GM19238 (cell line): ENCODE measurements at regions not wholly inside any gene's neighbourhood (a gene's known extent, or its start where the extent isn't known, plus 50 kb on each side); places are given as distances from the start of the nearest gene placed in this dataset.

Experiments used
- DNase-seq: peaks from one replicate; pipeline ENCODE4 v3.0.0; 2011; ENCODE audit warnings: low spot score; ENCODE audit not compliant: insufficient read length

GRCh38 chr11:70863993-70864392, 388.4 kb downstream of the SHANK2 start:
- no peak for DNase-seq

GRCh38 chr11:70865356-70865755, 387.0 kb downstream of the SHANK2 start:
- DNase-seq, result no peak

DNA sequence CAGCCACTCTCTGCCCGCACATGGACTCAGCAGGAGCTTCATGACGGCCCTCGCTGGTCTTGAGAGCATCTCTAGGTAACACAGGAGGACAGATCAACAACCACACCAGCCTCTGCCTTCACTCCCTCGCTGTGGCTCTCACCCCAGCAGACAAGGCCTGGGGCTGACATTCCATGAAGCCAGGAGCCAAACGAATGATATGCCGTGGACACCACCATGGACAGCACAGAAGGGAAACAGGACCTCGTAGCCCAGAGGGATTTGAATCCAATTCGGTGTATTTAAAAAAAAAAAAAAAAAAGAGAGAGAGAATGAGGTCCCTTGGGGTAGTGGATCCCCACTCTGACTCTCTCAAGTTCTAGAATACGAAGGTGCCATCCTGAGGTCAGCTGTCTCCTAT, 385.5 kb downstream of the SHANK2 start:
- DNase-seq, result no peak

DNA sequence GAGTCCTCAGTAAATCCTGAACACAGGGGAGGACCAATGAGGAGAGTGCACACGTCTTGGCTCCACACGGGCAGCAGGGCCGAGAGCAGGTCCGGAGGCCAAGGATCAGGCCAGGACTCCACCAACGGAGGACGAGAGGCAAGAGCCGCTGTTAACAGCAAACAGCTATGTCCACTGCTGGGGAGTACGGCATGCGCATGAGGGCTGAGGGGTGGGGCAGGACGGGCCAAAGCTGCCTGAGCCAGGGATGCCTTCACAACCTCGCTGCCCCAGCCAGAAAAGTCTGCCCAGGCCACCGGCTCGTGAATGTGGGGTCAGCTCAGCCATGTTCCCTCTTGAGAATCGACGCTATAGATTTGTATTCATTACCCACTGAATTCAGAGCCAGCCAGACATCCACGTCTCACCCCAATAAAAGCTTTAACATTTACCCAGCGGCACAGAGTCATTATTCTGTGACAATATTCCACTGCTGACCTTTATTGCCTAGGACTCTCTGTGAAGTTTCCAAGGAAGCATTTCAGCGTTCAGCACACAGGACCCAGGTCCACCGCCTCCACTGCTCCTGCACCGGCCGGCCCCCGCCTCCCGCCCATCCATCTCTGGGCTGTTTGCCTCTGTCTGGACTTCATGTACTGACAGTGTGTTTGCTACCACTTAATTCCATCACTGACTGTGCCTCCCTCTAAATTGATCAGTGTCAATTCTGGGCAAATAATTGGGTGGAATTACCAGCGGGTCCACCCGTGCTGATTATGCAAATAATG, 384.9 kb downstream of the SHANK2 start:
- no peak for DNase-seq

GRCh38 chr11:70868341-70868885, 384.0 kb downstream of the SHANK2 start:
- no peak for DNase-seq

DNA sequence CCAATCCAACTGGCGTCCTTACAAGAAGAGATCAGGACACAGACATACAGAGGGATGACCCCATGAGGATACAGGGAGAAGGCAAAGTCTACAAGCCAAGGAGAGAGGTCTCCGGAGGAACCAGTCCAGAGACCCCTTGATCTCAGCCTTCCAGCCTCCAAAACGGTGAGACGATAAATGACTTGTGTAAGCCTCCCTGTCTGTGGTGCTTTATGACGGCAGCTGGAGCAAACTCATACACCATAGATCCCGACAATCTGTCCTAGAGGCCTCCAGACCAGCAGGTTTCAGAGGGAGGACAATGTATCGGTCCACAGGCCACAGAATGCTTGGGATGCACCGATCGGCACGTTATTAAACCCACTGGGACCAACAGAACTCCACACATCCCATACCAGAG, 383.3 kb downstream of the SHANK2 start:
- DNase-seq, result no peak

GRCh38 chr11:70871881-70872280, 380.5 kb downstream of the SHANK2 start:
- no peak for DNase-seq

GRCh38 chr11:70872299-70872698, 380.1 kb downstream of the SHANK2 start:
- DNase-seq, result no peak

DNA sequence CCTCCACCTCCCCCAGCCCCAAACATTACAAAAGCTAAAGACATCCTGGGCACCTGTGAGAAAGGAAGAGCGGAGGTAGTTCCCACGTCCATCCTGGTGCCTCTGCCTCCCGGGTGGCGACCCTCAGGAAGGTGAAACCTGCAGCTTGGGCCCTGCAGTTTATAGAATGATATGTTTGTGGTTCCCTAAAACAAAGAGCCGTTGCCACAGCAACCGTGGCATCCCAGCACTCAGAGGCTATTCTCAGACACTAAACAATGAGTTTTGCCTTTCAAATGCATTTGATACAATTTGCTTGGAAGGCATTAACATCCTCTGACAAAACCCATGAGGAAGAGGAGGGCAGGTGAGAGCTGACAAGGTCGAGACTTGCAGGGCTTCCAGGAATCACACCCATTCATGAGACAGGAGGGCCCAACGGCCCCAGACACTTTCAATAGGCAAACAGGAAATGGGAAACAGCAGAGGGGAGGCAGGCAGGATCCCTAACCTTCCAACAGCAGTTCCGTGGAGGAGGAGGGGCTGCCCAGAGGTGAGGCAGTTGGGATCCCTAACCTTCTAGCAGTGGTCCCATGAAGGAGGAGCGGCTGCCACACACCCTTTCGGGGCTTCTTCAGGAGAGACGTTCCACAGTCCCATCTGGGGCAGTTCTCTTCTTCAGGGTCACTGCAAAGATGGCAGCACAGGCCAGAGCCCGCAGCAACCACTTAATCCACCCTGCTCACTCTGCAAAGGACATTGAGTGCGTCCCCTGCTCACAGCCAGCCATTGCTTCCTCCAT, 379.2 kb downstream of the SHANK2 start:
- no peak for DNase-seq

GRCh38 chr11:70873736-70874412, 378.5 kb downstream of the SHANK2 start:
- DNase-seq, result no peak

- DNase-seq, result no peak
Measured at GRCh38 chr11:70876685-70877084, 375.7 kb downstream of the SHANK2 start.

DNA sequence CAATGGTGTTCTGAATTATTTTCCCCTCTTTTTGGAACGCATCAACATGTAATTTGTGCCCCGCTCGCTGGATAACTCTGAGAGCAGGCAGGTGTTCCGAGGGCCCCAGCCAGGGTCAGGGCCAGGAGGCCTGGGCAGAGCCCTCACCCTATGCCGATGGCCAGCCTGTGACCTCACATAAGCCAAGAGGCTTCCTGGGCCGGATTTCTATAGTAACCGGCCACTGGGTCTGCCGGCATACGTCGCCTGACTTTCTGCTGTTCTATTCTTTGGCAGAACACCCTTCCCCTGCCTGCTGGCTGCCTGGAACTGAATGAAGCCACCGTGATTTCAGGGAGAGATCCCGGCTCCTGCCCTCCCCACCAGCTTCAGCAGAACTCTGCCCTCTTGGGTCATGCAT, 375.2 kb downstream of the SHANK2 start:
- no peak for DNase-seq

DNA sequence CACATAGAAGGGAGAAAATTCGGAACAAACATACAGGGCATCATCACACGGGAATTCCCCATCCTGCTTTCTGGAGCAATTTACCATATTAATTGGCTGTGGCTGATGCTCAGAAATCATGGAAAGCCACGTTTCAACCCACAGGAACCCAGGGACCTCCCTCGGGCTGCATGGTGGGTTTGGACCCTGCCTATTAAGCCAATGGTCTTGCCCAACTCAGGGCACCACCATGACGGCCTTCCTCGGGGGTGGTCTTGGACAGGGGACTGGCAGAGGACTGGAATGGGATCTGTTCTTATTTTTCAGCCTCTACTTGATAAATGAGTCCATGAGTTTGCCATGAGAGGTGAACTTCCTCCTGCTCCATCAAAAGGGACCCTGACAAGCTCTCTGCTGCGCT, 374.0 kb downstream of the SHANK2 start:
- DNase-seq, result no peak

DNA sequence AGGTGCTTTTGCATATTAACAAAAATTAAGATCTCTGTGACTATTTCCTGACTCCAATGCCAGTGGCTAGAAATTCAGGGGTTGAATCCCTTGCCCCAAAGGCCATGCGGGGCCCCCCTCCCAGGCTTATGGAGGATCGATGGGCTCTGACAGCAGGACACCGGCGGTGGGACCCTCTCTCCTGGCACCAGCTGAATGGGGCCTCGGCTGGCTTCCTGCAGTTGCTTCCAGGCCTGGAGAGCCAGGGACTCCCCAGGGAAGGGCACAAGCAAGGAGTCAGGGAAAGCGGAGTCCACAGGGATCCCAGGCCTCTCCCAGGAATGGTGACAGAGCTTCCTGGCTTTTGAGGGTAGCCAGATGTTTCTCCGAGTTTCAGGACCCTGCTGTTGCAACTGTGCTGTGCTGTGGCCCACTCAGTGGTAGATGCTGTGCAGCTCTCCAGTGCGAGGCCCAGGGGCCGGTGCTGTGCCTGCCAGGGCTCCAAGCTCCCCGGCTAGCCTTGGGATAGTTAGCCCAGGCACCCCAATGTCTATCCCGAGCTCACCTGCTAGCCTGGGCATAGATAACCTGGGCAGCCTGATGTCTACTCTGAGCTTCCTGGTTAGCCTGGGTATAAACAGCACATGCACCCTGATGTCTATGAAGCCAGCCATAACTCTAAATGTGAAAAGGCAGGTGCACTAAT, 372.6 kb downstream of the SHANK2 start:
- DNase-seq, result no peak

GRCh38 chr11:70880416-70880815, 372.0 kb downstream of the SHANK2 start:
- DNase-seq, result no peak

- no peak for DNase-seq
Measured at GRCh38 chr11:70881948-70882715, 370.2 kb downstream of the SHANK2 start.

DNA sequence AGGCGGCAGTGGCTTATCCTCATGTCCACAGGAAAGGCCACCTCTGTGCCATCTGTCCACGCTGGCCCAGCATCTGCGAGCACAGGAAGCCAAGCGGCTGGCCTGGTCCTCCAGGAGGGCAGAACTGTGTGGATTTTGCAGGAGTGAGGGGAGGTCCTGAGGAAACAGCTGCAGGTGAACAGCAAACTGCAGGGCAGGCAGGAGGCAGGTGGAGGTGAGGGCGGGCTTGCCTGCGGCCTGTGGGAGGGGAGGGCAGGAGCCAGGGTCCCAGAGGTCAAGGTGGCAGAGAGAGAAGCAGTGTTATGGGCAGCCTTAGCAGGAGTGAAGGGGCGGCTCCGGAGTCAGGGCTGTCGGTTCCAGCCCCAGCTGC, 369.7 kb downstream of the SHANK2 start:
- DNase-seq, result no peak

DNA sequence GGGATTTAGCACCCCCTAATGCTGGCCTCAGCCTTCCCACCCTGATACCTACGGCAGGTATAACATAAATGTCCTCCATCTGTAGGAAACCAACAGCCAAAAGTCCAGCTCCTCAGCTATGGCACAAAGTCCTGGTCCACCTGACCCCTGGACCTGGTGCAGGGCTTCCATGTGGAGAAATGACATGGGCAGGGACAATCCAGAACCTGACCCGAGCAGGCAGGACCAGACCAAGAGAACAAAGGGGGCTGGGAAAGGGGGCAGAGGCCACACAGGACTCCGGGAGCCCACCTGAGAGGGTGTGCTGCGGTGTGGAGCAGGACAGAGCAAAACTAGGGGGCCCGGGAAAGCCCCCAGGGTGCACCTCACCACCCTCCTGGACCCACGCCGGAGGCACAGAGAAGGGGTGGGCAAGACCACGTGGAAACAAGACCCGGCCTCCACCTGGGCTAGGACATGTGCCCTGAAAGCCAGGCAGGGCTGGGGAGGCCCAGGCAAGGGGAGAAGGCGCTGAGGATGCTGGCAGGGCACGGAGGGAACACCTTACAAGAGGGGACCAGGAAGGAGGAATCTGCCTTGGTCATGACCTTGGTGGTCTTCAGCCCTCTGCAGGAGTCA, 368.9 kb downstream of the SHANK2 start:
- no peak for DNase-seq

DNA sequence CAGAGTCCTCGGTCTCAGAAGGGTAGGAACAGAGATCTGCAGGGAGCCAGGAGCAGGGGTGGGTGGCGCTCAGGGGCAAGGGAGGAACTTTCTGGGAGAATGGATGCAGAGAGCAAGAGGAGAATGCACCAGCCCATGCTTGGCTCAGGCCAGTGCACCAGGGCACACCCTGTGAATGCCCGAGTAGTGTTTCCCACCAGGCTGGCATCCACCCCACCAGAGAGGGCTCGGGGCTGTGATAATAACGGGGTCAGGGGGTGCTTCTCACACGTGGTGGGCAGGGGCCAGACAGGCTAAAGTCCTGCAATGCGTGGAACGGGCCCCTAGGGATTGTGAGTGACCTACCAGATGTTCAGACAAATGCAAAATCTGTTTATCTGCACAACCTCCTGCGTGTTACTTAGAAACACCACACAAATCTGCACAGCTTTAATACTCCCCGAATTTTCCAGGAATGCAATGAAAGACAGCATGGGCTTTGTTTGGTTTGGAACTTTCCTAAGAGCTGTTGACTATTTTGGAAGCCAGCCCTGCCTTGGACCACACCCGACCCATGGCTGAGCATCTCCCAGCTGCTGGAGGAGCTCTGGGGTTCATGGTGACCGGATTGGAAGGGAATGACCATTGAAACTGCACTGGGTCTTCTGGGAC, 368.3 kb downstream of the SHANK2 start:
- no peak for DNase-seq
